GM12872 (cell line): ENCODE measurements at regions not wholly inside any gene's neighbourhood (a gene's known extent, or its start where the extent isn't known, plus 50 kb on each side); places are given as distances from the start of the nearest gene placed in this dataset.

ENCODE experiments used
- TF ChIP-seq, protein P1 (sequence below): IDR thresholded peaks from 3 replicates; pipeline ENCODE4 v1.5.1; 2011; ENCODE audit warnings: low read depth, mild to moderate bottlenecking, low read length, moderate library complexity; ENCODE audit not compliant: insufficient read depth

DNA sequence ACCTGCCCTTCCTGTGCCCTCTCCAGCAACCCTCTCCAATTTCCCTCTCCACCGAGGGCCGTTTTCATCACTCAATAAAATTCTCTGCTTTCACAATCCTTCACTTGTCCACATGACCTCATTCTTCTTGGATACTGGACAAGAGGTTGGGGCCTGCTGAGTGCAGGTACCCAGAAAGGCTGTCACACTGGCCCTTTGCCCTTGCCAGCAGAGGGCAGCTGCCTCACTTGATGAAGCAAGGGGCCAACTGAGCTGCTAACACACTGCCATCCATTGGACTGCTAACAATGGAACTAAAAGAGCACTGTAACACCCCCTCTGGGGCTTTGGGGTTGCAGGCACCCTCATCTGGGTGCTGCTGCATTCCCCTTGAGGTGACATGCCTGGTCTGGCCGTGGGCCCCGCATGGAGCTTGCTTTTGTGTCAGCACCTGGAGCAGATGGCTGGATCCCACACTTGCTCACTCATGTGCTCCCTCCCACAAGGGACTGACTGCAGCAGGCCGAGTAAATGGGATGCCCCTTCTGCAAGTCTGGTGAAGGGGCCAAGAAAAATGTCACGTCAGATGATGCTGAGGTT, 308.1 kb upstream of the ADCY2 start:
- TF ChIP-seq, protein P1, sequence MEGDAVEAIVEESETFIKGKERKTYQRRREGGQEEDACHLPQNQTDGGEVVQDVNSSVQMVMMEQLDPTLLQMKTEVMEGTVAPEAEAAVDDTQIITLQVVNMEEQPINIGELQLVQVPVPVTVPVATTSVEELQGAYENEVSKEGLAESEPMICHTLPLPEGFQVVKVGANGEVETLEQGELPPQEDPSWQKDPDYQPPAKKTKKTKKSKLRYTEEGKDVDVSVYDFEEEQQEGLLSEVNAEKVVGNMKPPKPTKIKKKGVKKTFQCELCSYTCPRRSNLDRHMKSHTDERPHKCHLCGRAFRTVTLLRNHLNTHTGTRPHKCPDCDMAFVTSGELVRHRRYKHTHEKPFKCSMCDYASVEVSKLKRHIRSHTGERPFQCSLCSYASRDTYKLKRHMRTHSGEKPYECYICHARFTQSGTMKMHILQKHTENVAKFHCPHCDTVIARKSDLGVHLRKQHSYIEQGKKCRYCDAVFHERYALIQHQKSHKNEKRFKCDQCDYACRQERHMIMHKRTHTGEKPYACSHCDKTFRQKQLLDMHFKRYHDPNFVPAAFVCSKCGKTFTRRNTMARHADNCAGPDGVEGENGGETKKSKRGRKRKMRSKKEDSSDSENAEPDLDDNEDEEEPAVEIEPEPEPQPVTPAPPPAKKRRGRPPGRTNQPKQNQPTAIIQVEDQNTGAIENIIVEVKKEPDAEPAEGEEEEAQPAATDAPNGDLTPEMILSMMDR = no peak

GRCh38 chr5:7088849-7089248, 307.1 kb upstream of the ADCY2 start:
- TF ChIP-seq, protein P1 = no peak

GRCh38 chr5:7094626-7095025, 301.3 kb upstream of the ADCY2 start:
- TF ChIP-seq, protein P1 = no peak

- TF ChIP-seq, protein P1 = no peak
These were observed 299.6 kb upstream of the ADCY2 start for GRCh38 chr5:7096294-7096693.

GRCh38 chr5:7105358-7105757, 290.6 kb upstream of the ADCY2 start:
- TF ChIP-seq, protein P1 = no peak

DNA sequence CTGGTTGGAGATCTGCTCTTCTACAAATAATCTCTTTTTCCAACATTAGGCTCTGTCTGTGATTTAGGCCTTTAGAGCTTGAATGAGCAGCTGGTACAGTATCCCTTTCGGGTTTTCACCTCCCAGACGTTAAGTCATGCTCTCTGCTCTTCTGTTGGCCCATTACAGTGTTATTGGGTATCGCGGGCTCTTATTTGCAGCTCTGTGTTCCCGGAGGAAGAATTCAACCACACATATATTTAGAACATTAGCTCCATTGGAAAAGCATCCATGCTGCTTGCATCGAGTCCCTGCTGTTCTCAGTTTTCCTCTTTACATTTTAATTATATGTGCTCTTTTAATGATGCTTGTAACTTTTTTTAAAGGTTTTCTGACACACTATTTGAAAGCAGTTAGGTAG, 278.0 kb upstream of the ADCY2 start:
- TF ChIP-seq, protein P1 = no peak

- TF ChIP-seq, protein P1 = no peak
These were observed 264.3 kb upstream of the ADCY2 start for GRCh38 chr5:7131680-7132079.
